ENCODE measurements at regions not wholly inside any gene's neighbourhood (a gene's known extent, or its start where the extent isn't known, plus 50 kb on each side); places are given as distances from the start of the nearest gene placed in this dataset.
"Not testable (repeated sequence)": the region's sequence is repeated elsewhere in the genome, so short reads cannot be mapped to it uniquely, and the experiment has no call there.

DNA sequence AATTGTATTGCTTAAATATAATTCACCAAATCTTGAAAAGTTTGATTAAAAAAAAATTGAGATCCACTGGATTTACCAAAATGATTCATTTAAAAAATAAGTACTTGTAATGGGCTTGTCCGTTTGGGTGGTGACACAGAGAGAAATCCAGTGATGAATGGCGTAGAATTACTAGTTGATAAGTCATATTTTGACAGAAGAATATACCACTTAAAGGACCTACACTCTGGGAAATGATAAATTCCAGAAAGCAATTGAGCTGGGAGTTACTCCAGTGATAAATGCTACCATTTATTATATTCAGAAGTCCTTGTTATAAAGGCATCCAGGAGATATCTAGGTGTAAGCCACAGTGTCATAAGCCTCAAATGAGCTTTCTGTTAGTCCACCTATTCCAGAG lies 141.8 kb upstream of the CFAP20DC start:
- peaks cover 0 to 6% (median 0%) of the 10 kb centered on the region in 5 donors for H3K4me1 ChIP-seq (ENCODE audit: control insufficient read depth in 5 of 5, insufficient read depth in 5 of 5, low read length in 5 of 5)
- H3K9ac ChIP-seq (ENCODE audit: low read length in 5 of 5) = no peak overlapping the region
- H3K27me3 ChIP-seq (ENCODE audit: control insufficient read depth in 5 of 5, insufficient read depth in 4 of 5, low read length in 5 of 5) = no peaks in the 10 kb centered on the region
- no peak overlapping the region for H3K4me3 ChIP-seq (ENCODE audit: low read depth in 1 of 5, low read length in 5 of 5)
- no peaks in the 10 kb centered on the region for H3K9me3 ChIP-seq (ENCODE audit: control insufficient read depth in 5 of 5, low read length in 5 of 5)
- no peaks in the 10 kb centered on the region for H3K36me3 ChIP-seq (ENCODE audit: control insufficient read depth in 5 of 5, insufficient read depth in 5 of 5, low read length in 5 of 5)
- H3K27ac ChIP-seq (ENCODE audit: low read depth, low read length) = no peak overlapping the region

DNA sequence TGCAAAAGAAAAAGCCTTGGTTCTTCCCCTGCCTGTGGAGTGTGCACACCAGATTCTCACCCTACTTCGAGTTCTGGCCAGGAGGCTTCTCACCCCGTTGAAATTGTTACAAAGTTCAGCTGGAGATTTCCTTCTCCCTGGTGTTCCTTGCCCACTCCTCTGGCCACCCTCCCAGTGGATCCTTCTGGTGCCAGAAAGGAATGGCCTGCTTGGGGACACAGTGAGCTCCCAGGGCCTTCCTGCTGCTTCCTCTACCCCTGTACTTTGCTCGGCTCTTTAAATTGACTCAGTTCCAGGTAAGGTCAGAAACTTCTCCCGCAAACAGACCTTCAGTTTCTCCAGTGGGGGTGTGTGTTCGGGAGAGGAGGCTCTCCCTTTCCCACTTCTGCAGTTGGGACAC lies 140.1 kb upstream of the CFAP20DC start:
- Histone ChIP-seq H3K9me3 (ENCODE audit: control insufficient read depth in 5 of 5, low read length in 5 of 5) (no peaks in the 10 kb centered on the region), H3K4me3 (ENCODE audit: low read depth in 1 of 5, low read length in 5 of 5) (peak overlapping the region in 1 of 5 donors; percentile 22), H3K9ac (ENCODE audit: low read length in 5 of 5) (no peak overlapping the region), H3K36me3 (ENCODE audit: control insufficient read depth in 5 of 5, insufficient read depth in 5 of 5, low read length in 5 of 5) (no peaks in the 10 kb centered on the region), H3K4me1 (ENCODE audit: control insufficient read depth in 5 of 5, insufficient read depth in 5 of 5, low read length in 5 of 5) (peaks cover 0 to 6% (median 0%) of the 10 kb centered on the region in 5 donors), H3K27ac (ENCODE audit: low read depth, low read length) (no peak overlapping the region), H3K27me3 (ENCODE audit: control insufficient read depth in 5 of 5, insufficient read depth in 4 of 5, low read length in 5 of 5) (no peaks in the 10 kb centered on the region)

- no peak overlapping the region for H3K9ac ChIP-seq (ENCODE audit: low read length in 5 of 5)
- H3K27ac ChIP-seq (ENCODE audit: low read depth, low read length) = no peak overlapping the region
- H3K27me3 ChIP-seq (ENCODE audit: control insufficient read depth in 5 of 5, insufficient read depth in 4 of 5, low read length in 5 of 5) = no peaks in the 10 kb centered on the region
- no peaks in the 10 kb centered on the region for H3K36me3 ChIP-seq (ENCODE audit: control insufficient read depth in 5 of 5, insufficient read depth in 5 of 5, low read length in 5 of 5)
- peaks cover 0 to 6% (median 0%) of the 10 kb centered on the region in 5 donors for H3K4me1 ChIP-seq (ENCODE audit: control insufficient read depth in 5 of 5, insufficient read depth in 5 of 5, low read length in 5 of 5)
- H3K9me3 ChIP-seq (ENCODE audit: control insufficient read depth in 5 of 5, low read length in 5 of 5) = no peaks in the 10 kb centered on the region
- peak overlapping the region in 1 of 5 donors; percentile 22 for H3K4me3 ChIP-seq (ENCODE audit: low read depth in 1 of 5, low read length in 5 of 5)
Measured at GRCh38 chr3:59189526-59189925, 139.7 kb upstream of the CFAP20DC start.

- Histone ChIP-seq H3K4me3 (ENCODE audit: low read depth in 1 of 5, low read length in 5 of 5) (no peak overlapping the region), H3K27me3 (ENCODE audit: control insufficient read depth in 5 of 5, insufficient read depth in 4 of 5, low read length in 5 of 5) (no peaks in the 10 kb centered on the region), H3K4me1 (ENCODE audit: control insufficient read depth in 5 of 5, insufficient read depth in 5 of 5, low read length in 5 of 5) (peaks cover 0 to 6% (median 0%) of the 10 kb centered on the region in 5 donors), H3K36me3 (ENCODE audit: control insufficient read depth in 5 of 5, insufficient read depth in 5 of 5, low read length in 5 of 5) (no peaks in the 10 kb centered on the region), H3K27ac (ENCODE audit: low read depth, low read length) (no peak overlapping the region), H3K9me3 (ENCODE audit: control insufficient read depth in 5 of 5, low read length in 5 of 5) (no peaks in the 10 kb centered on the region), H3K9ac (ENCODE audit: low read length in 5 of 5) (no peak overlapping the region)
Measured at GRCh38 chr3:59186725-59187124, 136.9 kb upstream of the CFAP20DC start.

DNA sequence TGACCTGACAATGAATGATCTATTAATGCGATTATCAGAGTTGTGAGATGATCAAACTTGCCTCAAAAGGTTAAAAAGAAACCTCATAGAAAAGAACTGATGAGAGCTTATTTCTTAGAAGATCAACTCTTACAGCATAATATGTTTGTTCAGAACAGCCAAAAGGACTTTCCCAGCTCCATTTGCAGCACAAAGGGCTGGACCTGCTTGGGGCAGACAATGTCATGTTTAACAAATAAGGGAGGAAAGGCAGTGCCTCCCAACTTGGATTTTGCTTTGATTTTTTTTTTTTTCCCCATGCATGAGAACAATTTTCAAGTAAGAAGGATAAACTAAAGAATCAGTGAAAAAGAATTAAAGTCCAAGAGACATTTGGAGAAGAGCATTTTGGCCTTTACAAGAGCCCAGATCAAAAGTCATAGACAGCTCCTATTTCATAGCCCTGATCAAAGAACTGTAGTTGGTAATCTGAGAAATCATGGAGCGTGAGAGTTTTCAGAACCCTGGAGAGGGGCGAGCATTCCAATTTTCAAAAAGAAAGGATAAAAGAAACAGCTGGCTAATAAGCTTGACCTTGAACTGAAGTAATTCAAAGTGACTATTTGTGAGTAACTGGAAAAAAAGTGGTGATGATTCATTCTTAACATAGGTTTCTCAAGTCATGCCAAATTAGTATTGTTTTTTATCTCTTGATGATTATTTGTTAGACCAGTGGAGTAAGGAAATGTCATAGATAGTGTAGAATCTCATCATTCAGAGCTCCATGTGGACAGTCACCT lies 136.0 kb upstream of the CFAP20DC start:
- peaks cover 0 to 6% (median 0%) of the 10 kb centered on the region in 5 donors for H3K4me1 ChIP-seq (ENCODE audit: control insufficient read depth in 5 of 5, insufficient read depth in 5 of 5, low read length in 5 of 5)
- no peaks in the 10 kb centered on the region for H3K36me3 ChIP-seq (ENCODE audit: control insufficient read depth in 5 of 5, insufficient read depth in 5 of 5, low read length in 5 of 5)
- H3K27ac ChIP-seq (ENCODE audit: low read depth, low read length) = no peak overlapping the region
- H3K27me3 ChIP-seq (ENCODE audit: control insufficient read depth in 5 of 5, insufficient read depth in 4 of 5, low read length in 5 of 5) = no peaks in the 10 kb centered on the region
- no peaks in the 10 kb centered on the region for H3K9me3 ChIP-seq (ENCODE audit: control insufficient read depth in 5 of 5, low read length in 5 of 5)
- H3K9ac ChIP-seq (ENCODE audit: low read length in 5 of 5) = no peak overlapping the region
- no peak overlapping the region for H3K4me3 ChIP-seq (ENCODE audit: low read depth in 1 of 5, low read length in 5 of 5)

GRCh38 chr3:59180006-59180405 lies 130.2 kb upstream of the CFAP20DC start:
- no peaks in the 10 kb centered on the region for H3K4me1 ChIP-seq (ENCODE audit: control insufficient read depth in 5 of 5, insufficient read depth in 5 of 5, low read length in 5 of 5)
- no peak overlapping the region for H3K9ac ChIP-seq (ENCODE audit: low read length in 5 of 5)
- H3K4me3 ChIP-seq (ENCODE audit: low read depth in 1 of 5, low read length in 5 of 5) = no peak overlapping the region
- H3K36me3 ChIP-seq (ENCODE audit: control insufficient read depth in 5 of 5, insufficient read depth in 5 of 5, low read length in 5 of 5) = no peaks in the 10 kb centered on the region
- no peaks in the 10 kb centered on the region for H3K9me3 ChIP-seq (ENCODE audit: control insufficient read depth in 5 of 5, low read length in 5 of 5)
- H3K27ac ChIP-seq (ENCODE audit: low read depth, low read length) = no peak overlapping the region
- H3K27me3 ChIP-seq (ENCODE audit: control insufficient read depth in 5 of 5, insufficient read depth in 4 of 5, low read length in 5 of 5) = no peaks in the 10 kb centered on the region

DNA sequence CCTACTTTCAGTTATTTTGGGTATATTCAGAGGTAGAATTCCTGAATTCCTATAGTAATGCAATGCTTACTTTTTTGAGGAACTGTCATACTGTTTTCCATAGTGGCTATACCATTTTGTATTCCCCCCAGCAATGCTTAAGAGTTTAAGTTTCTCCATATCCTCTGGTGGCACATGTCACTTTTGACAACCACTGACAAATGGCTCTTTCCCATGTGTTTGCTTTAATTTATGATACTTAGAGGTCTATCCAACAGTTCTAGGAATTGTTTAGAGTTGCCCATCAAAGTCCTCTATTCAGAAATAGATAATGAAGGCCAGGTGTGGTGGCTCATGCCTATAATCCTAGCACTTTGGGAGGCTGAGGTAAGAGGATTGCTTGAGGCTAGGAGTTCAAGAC lies 128.9 kb upstream of the CFAP20DC start:
- Histone ChIP-seq H3K9ac (ENCODE audit: low read length in 5 of 5) (no peak overlapping the region), H3K4me3 (ENCODE audit: low read depth in 1 of 5, low read length in 5 of 5) (no peak overlapping the region), H3K27ac (ENCODE audit: low read depth, low read length) (no peak overlapping the region), H3K4me1 (ENCODE audit: control insufficient read depth in 5 of 5, insufficient read depth in 5 of 5, low read length in 5 of 5) (no peaks in the 10 kb centered on the region), H3K27me3 (ENCODE audit: control insufficient read depth in 5 of 5, insufficient read depth in 4 of 5, low read length in 5 of 5) (no peaks in the 10 kb centered on the region), H3K9me3 (ENCODE audit: control insufficient read depth in 5 of 5, low read length in 5 of 5) (no peaks in the 10 kb centered on the region), H3K36me3 (ENCODE audit: control insufficient read depth in 5 of 5, insufficient read depth in 5 of 5, low read length in 5 of 5) (no peaks in the 10 kb centered on the region)

DNA sequence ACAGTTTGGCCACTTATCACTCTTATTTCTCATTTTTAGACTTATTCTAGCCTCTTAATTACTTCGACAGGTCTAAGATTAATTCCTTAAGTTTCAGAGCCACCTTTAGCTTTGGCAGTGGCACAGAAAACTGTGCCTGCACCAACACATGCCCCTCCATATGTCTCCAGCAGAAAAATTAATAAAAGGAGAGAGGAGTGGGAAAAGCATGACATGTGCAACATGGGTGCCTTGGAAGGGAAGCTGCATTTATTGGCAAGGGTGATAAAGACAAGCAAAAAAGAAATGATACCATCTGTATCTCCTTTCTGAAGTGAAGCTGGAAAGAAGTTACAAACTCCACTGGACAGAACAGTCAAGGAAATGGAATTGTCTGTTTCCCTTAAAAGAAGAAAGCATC lies 121.7 kb upstream of the CFAP20DC start:
- Histone ChIP-seq H3K27ac (ENCODE audit: low read depth, low read length) (no peak overlapping the region), H3K27me3 (ENCODE audit: control insufficient read depth in 5 of 5, insufficient read depth in 4 of 5, low read length in 5 of 5) (no peaks in the 10 kb centered on the region), H3K4me3 (ENCODE audit: low read depth in 1 of 5, low read length in 5 of 5) (no peak overlapping the region), H3K36me3 (ENCODE audit: control insufficient read depth in 5 of 5, insufficient read depth in 5 of 5, low read length in 5 of 5) (no peaks in the 10 kb centered on the region), H3K9ac (ENCODE audit: low read length in 5 of 5) (no peak overlapping the region), H3K4me1 (ENCODE audit: control insufficient read depth in 5 of 5, insufficient read depth in 5 of 5, low read length in 5 of 5) (no peaks in the 10 kb centered on the region), H3K9me3 (ENCODE audit: control insufficient read depth in 5 of 5, low read length in 5 of 5) (no peaks in the 10 kb centered on the region)

- H3K4me1 ChIP-seq (ENCODE audit: control insufficient read depth in 5 of 5, insufficient read depth in 5 of 5, low read length in 5 of 5); H3K4me3 ChIP-seq (ENCODE audit: low read depth in 1 of 5, low read length in 5 of 5); H3K9ac ChIP-seq (ENCODE audit: low read length in 5 of 5); H3K9me3 ChIP-seq (ENCODE audit: control insufficient read depth in 5 of 5, low read length in 5 of 5); H3K36me3 ChIP-seq (ENCODE audit: control insufficient read depth in 5 of 5, insufficient read depth in 5 of 5, low read length in 5 of 5); H3K27ac ChIP-seq (ENCODE audit: low read depth, low read length); H3K27me3 ChIP-seq (ENCODE audit: control insufficient read depth in 5 of 5, insufficient read depth in 4 of 5, low read length in 5 of 5): not testable (repeated sequence)
Measured at GRCh38 chr3:59170166-59170565, 120.3 kb upstream of the CFAP20DC start.

DNA sequence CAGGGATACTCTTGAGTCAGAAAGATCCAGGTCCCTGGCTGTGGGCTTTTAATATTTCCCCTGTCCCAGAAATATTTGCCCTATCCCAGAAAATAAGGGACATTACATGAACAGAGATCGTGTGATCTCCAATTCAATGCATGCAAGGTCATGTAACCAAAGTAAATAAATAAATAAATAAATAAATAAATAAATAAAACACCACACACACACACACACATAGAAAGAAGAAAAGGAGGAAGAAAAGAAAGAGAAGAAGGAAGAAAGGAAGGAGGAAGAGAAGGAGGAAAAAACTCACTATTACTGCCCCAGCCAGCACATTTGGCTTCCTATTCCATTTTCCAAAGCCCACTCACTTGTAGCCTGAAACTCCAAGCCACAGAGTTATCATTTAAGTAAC lies 117.9 kb upstream of the CFAP20DC start:
- H3K27ac ChIP-seq (ENCODE audit: low read depth, low read length) = no peak overlapping the region
- H3K9me3 ChIP-seq (ENCODE audit: control insufficient read depth in 5 of 5, low read length in 5 of 5) = no peaks in the 10 kb centered on the region
- no peak overlapping the region for H3K4me3 ChIP-seq (ENCODE audit: low read depth in 1 of 5, low read length in 5 of 5)
- H3K9ac ChIP-seq (ENCODE audit: low read length in 5 of 5) = no peak overlapping the region
- no peaks in the 10 kb centered on the region for H3K36me3 ChIP-seq (ENCODE audit: control insufficient read depth in 5 of 5, insufficient read depth in 5 of 5, low read length in 5 of 5)
- no peaks in the 10 kb centered on the region for H3K27me3 ChIP-seq (ENCODE audit: control insufficient read depth in 5 of 5, insufficient read depth in 4 of 5, low read length in 5 of 5)
- no peaks in the 10 kb centered on the region for H3K4me1 ChIP-seq (ENCODE audit: control insufficient read depth in 5 of 5, insufficient read depth in 5 of 5, low read length in 5 of 5)
